K562 (cell line): ENCODE measurements at regions not wholly inside any gene's neighbourhood (a gene's known extent, or its start where the extent isn't known, plus 50 kb on each side); places are given as distances from the start of the nearest gene placed in this dataset.

Experiments
- ATAC-seq: fragments of 200-7000 bp; cut with Tn5 transposase; 3 replicates; pipeline ENCODE4 v1.9.1; 2020; ENCODE audit warnings: moderate library complexity
- BruUV-seq: library from RNA; stranded (reverse); fragments of 400-500 nt; replicated peaks from 2 replicates; lab custom pipeline; 2021; lab: Mats Ljungman, UMichigan
- CTCF ChIA-PET: fragments of 300-600 bp; formaldehyde crosslinking; extraction: SDS; loops from one replicate; lab custom pipeline; 2021; ENCODE audit warnings: low intra/inter-chr PET ratio; lab: Yijun Ruan, JAX
- POLR2A ChIA-PET: fragments of 300-600, 350-650 bp; sonication (Branson Sonifier 250); formaldehyde crosslinking; extraction: SDS; loops from one replicate; lab custom pipeline; 2021; ENCODE audit warnings: antibody characterized with exemption, inconsistent platforms; lab: Yijun Ruan, JAX
- DNase-seq, 4 experiments: peaks; one replicate each; pipeline versions ENCODE4 v3.0.0 to v3.0.0-alpha.2; 2011 to 2018; ENCODE audit warnings: low spot score in 3 of 4, mixed read lengths in 3 of 4; ENCODE audit errors: extremely low read depth in 1 of 4
- FAIRE-seq: peaks from 2 replicates; lab custom pipeline; 2011; peaks lifted over from hg19 to GRCh38; lab: Jason Lieb, UNC
- H2AFZ ChIP-seq: 2 replicates; pipeline ENCODE4 v1.6.0; 2011; ENCODE audit warnings: low read depth, low read length, control low read depth, inconsistent platforms
- H3K27ac ChIP-seq: fragments of 200-600 bp; 3 replicates; pipeline ENCODE4 v1.8.0; 2011; ENCODE audit warnings: low read depth, mild to moderate bottlenecking, control low read depth, inconsistent platforms, low read length, moderate library complexity, mixed read lengths; ENCODE audit errors: extremely low read depth
- H3K27me3 ChIP-seq, 2 experiments: fragments of 300-600 bp in 1 of 2; 2 replicates in 1 of 2; 3 replicates in 1 of 2; pipeline versions ENCODE4 v1.6.0 to v1.8.0; 2011; ENCODE audit warnings: inconsistent platforms in 2 of 2, low read length in 2 of 2, mild to moderate bottlenecking in 1 of 2, mixed read lengths in 1 of 2, moderate library complexity in 1 of 2; ENCODE audit not compliant: control insufficient read depth in 2 of 2, insufficient read depth in 2 of 2
- H3K36me3 ChIP-seq: fragments of 300-600 bp; 3 replicates; pipeline ENCODE4 v1.8.0; 2011; ENCODE audit warnings: mild to moderate bottlenecking, low read length, inconsistent platforms; ENCODE audit not compliant: control insufficient read depth, insufficient read depth
- H3K4me1 ChIP-seq, 2 experiments: fragments of 200-600 bp in 1 of 2; replicated peaks in 1 of 2; 2 replicates in 1 of 2; 3 replicates in 1 of 2; pipeline versions ENCODE4 v1.5.1 to v1.8.0; 2011; ENCODE audit warnings: inconsistent platforms in 2 of 2, low read length in 2 of 2, mild to moderate bottlenecking in 1 of 2, mixed read lengths in 1 of 2, moderate library complexity in 1 of 2; ENCODE audit not compliant: control insufficient read depth in 2 of 2, insufficient read depth in 2 of 2
- H3K4me2 ChIP-seq: 2 replicates; pipeline ENCODE4 v1.6.1; 2011; ENCODE audit warnings: low read length, control low read depth, inconsistent platforms, mixed read lengths; ENCODE audit not compliant: insufficient read depth
- H3K4me3 ChIP-seq: fragments of 200-600 bp; sonication (generic), shearing (Covaris generic); 2 replicates; pipeline ENCODE4 v1.5.1; 2016; ENCODE audit warnings: control low read depth, inconsistent platforms
- H3K79me2 ChIP-seq: fragments of 200-600 bp; 3 replicates; pipeline ENCODE4 v1.8.0; 2011; ENCODE audit warnings: low read length, inconsistent platforms; ENCODE audit not compliant: control insufficient read depth, insufficient read depth
- H3K9ac ChIP-seq, 2 experiments: 2 replicates each; pipeline versions ENCODE4 v1.6.0 to v1.6.1; 2011; ENCODE audit warnings: low read depth in 2 of 2, low read length in 2 of 2, control low read depth in 1 of 2, inconsistent platforms in 1 of 2, mild to moderate bottlenecking in 1 of 2, mixed read lengths in 1 of 2; ENCODE audit not compliant: insufficient read depth in 1 of 2
- H3K9me1 ChIP-seq: one replicate; pipeline ENCODE4 v1.6.0; 2011; ENCODE audit warnings: inconsistent platforms, mild to moderate bottlenecking, low read length, moderate library complexity; ENCODE audit not compliant: control insufficient read depth, insufficient read depth
- H3K9me3 ChIP-seq: replicated peaks from 2 replicates; pipeline ENCODE4 v1.5.1; 2011; ENCODE audit warnings: low read depth, low read length, inconsistent platforms; ENCODE audit not compliant: control insufficient read depth, insufficient read depth
- H4K20me1 ChIP-seq: replicated peaks from 2 replicates; pipeline ENCODE4 v1.6.1; 2011; ENCODE audit warnings: low read length, inconsistent platforms, mixed read lengths; ENCODE audit not compliant: control insufficient read depth, insufficient read depth
- NCOA6 ChIP-seq: fragments of 450-650 bp; IDR thresholded peaks from 2 replicates; pipeline ENCODE4 v1.6.1; 2017; ENCODE audit warnings: mild to moderate bottlenecking
- NFIC ChIP-seq: fragments of 450-650 bp; IDR thresholded peaks from 2 replicates; pipeline ENCODE4 v1.6.1; 2017; ENCODE audit warnings: mild to moderate bottlenecking, inconsistent platforms
- NFYB ChIP-seq: IDR thresholded peaks from 2 replicates; pipeline ENCODE4 v1.6.1; 2011; ENCODE audit warnings: mild to moderate bottlenecking, moderate library complexity; ENCODE audit not compliant: insufficient read length; ENCODE audit errors: extremely low read depth
- THAP7 ChIP-seq: fragments of 250-450 bp; sonication (Bioruptor Pico); IDR thresholded peaks from 2 replicates; pipeline ENCODE4 v1.5.0; 2021
- ZNF184 ChIP-seq: sonication (generic); formaldehyde crosslinking; IDR thresholded peaks from 2 replicates; pipeline ENCODE4 v1.5.0; 2020; ENCODE audit warnings: missing genetic modification reagents
- ZSCAN29 ChIP-seq: fragments of 450-650 bp; IDR thresholded peaks from 2 replicates; pipeline ENCODE4 v1.6.1; 2017
- WGBS: fragments of 100-300 bp; shearing (Covaris generic); methylation state at CpG from one replicate; pipeline ENCODE4 v1.1.6; 2016; ENCODE audit warnings: low coverage, mixed read lengths; ENCODE audit not compliant: insufficient coverage; ENCODE audit errors: missing lambda C conversion rate; 5-methylcytosine and 5-hydroxymethylcytosine counted together
- in situ Hi-C: fragments of 300-500 bp; cut with MboI; formaldehyde crosslinking; loops from 4 replicates; pipeline ENCODE4 v1.15.0; 2018; ENCODE audit warnings: inconsistent platforms, mixed read lengths
- intact Hi-C: fragments of 100-400 bp; cut with micrococcal nuclease; formaldehyde crosslinking; loops from 2 replicates; pipeline ENCODE4 v1.14.2; 2022
- TF ChIP-seq, protein P1 (sequence below): sonication (generic); formaldehyde crosslinking; IDR thresholded peaks from 2 replicates; pipeline ENCODE4 v1.8.0; 2022; ENCODE audit warnings: missing genetic modification reagents, mild to moderate bottlenecking, borderline replicate concordance

DNA sequence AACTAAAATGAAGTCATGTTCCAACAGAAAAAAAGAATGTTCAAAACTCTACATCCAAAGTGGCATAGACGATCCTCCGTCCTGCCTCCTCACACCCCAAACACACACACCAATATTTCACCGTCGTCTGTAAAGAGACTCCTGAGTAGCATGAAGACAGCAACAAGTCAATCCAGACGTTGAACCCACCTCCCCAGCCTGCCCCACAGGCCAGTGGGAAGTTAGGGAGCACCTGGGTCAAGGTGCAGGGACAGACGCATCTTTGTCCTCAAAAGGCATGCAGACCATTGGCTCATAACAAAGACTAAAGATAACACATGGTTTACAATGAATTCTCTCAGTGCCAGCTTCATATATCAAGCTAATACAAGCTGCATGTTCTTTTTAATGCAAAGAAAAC, 396.5 kb downstream of the TCERG1L start:
- DNase-seq: no peak
- no peak overlapping the region for H3K9ac ChIP-seq
- no peaks in the 10 kb centered on the region for H3K36me3 ChIP-seq
- ChIA-PET CTCF (no interaction called here), POLR2A (no interaction called here)
- BruUV-seq: no TSS peak
- H3K27me3 ChIP-seq: no peaks in the 10 kb centered on the region
- no peak overlapping the region for H3K4me2 ChIP-seq
- no peaks in the 10 kb centered on the region for H3K9me1 ChIP-seq
- in situ Hi-C loops: no loop called here
- 0% methylated on average over 6 of the region's 6 CpGs for WGBS
- intact Hi-C loops: no loop called here
- H3K9me3 ChIP-seq: no peaks in the 10 kb centered on the region
- no peaks in the 10 kb centered on the region for H4K20me1 ChIP-seq
- H3K4me3 ChIP-seq: no peak overlapping the region
- TF ChIP-seq NCOA6: no peak
- no peak for TF ChIP-seq ZNF184
- no peak for TF ChIP-seq ZSCAN29
- TF ChIP-seq, all 486 proteins: peak for 0
- ATAC-seq: no peak
- no peak overlapping the region for H3K27ac ChIP-seq
- FAIRE-seq: no peak
- H3K79me2 ChIP-seq: no peaks in the 10 kb centered on the region
- H2AFZ ChIP-seq: no peak overlapping the region
- no peaks in the 10 kb centered on the region for H3K4me1 ChIP-seq

GRCh38 chr10:130921461-130921860, 390.1 kb downstream of the TCERG1L start:
- DNase-seq: no peak
- in situ Hi-C loops: no loop called here
- POLR2A ChIA-PET: no interaction called here
- intact Hi-C loops: no loop called here
- Histone ChIP-seq H3K27ac (no peak overlapping the region), H3K4me3 (no peak overlapping the region), H3K27me3 (no peaks in the 10 kb centered on the region), H3K9me1 (no peaks in the 10 kb centered on the region), H3K9me3 (no peaks in the 10 kb centered on the region), H3K36me3 (no peaks in the 10 kb centered on the region), H2AFZ (no peak overlapping the region), H3K4me2 (no peak overlapping the region), H3K9ac (no peak overlapping the region), H3K79me2 (no peaks in the 10 kb centered on the region), H3K4me1 (no peaks in the 10 kb centered on the region)
- FAIRE-seq: no peak
- ATAC-seq: no peak
- BruUV-seq: no TSS peak
- 0% methylated on average over 3 of the region's 4 CpGs for WGBS
- TF ChIP-seq THAP7 (CRISPR knock-in tag) (no peak), NFIC (no peak), NFYB (no peak)
- TF ChIP-seq, protein P1, sequence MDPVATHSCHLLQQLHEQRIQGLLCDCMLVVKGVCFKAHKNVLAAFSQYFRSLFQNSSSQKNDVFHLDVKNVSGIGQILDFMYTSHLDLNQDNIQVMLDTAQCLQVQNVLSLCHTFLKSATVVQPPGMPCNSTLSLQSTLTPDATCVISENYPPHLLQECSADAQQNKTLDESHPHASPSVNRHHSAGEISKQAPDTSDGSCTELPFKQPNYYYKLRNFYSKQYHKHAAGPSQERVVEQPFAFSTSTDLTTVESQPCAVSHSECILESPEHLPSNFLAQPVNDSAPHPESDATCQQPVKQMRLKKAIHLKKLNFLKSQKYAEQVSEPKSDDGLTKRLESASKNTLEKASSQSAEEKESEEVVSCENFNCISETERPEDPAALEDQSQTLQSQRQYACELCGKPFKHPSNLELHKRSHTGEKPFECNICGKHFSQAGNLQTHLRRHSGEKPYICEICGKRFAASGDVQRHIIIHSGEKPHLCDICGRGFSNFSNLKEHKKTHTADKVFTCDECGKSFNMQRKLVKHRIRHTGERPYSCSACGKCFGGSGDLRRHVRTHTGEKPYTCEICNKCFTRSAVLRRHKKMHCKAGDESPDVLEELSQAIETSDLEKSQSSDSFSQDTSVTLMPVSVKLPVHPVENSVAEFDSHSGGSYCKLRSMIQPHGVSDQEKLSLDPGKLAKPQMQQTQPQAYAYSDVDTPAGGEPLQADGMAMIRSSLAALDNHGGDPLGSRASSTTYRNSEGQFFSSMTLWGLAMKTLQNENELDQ (CRISPR knock-in tag): no peak
- TF ChIP-seq, all 486 proteins: peak for 0
- H4K20me1 ChIP-seq: no peaks in the 10 kb centered on the region
- CTCF ChIA-PET: no interaction called here
